DOHH2 (cell line): ENCODE measurements at regions not wholly inside any gene's neighbourhood (a gene's known extent, or its start where the extent isn't known, plus 50 kb on each side); places are given as distances from the start of the nearest gene placed in this dataset.
"Not testable (repeated sequence)": the region's sequence is repeated elsewhere in the genome, so short reads cannot be mapped to it uniquely, and the experiment has no call there.

ENCODE experiments used
- H3F3A ChIP-seq: fragments of 200-600 bp; sonication (generic), shearing (Covaris generic); 2 replicates; pipeline ENCODE4 v1.6.0; 2016; ENCODE audit warnings: antibody characterized with exemption, mild to moderate bottlenecking; ENCODE audit not compliant: control insufficient read depth, insufficient read depth
- H3K27ac ChIP-seq: fragments of 200-600 bp; sonication (generic); 2 replicates; pipeline ENCODE4 v1.5.1; 2014; ENCODE audit warnings: low read depth, mild to moderate bottlenecking, low read length, moderate library complexity
- H3K27me3 ChIP-seq: fragments of 200-600 bp; sonication (generic); 2 replicates; pipeline ENCODE4 v1.6.1; 2014; ENCODE audit warnings: mild to moderate bottlenecking, low read length, mixed read lengths; ENCODE audit not compliant: control insufficient read depth
- H3K36me3 ChIP-seq: fragments of 200-600 bp; sonication (generic); 2 replicates; pipeline ENCODE4 v1.6.1; 2014; ENCODE audit warnings: mild to moderate bottlenecking, low read length, moderate library complexity, mixed read lengths; ENCODE audit not compliant: control insufficient read depth
- H3K4me1 ChIP-seq: fragments of 200-600 bp; sonication (generic); 2 replicates; pipeline ENCODE4 v1.6.1; 2014; ENCODE audit warnings: mild to moderate bottlenecking, low read length, mixed read lengths; ENCODE audit not compliant: control insufficient read depth
- H3K4me2 ChIP-seq: fragments of 200-600 bp; sonication (generic); 2 replicates; pipeline ENCODE4 v1.6.0; 2014; ENCODE audit warnings: mild to moderate bottlenecking, low read length, moderate library complexity
- H3K4me3 ChIP-seq: fragments of 200-600 bp; sonication (generic); 2 replicates; pipeline ENCODE4 v1.5.1; 2014; ENCODE audit warnings: mild to moderate bottlenecking, low read length, mixed read lengths
- H3K79me2 ChIP-seq: fragments of 200-600 bp; sonication (generic); 2 replicates; pipeline ENCODE4 v1.6.1; 2014; ENCODE audit warnings: mild to moderate bottlenecking, low read length, mixed read lengths; ENCODE audit not compliant: control insufficient read depth
- H3K9me2 ChIP-seq: fragments of 200-600 bp; sonication (generic); replicated peaks from 2 replicates; pipeline ENCODE4 v1.6.1; 2014; ENCODE audit warnings: mild to moderate bottlenecking, low read length, mixed read lengths; ENCODE audit not compliant: control insufficient read depth
- H3K9me3 ChIP-seq: fragments of 200-600 bp; sonication (generic); 2 replicates; pipeline ENCODE4 v1.6.1; 2014; ENCODE audit warnings: antibody characterized with exemption, low read length, mixed read lengths; ENCODE audit not compliant: control insufficient read depth, insufficient read depth
- H4K20me1 ChIP-seq: fragments of 200-600 bp; sonication (generic); 2 replicates; pipeline ENCODE4 v1.6.0; 2014; ENCODE audit warnings: low read depth, mild to moderate bottlenecking, antibody characterized with exemption, low read length, moderate library complexity; ENCODE audit not compliant: control insufficient read depth, insufficient read depth
- CTCF ChIP-seq: fragments of 200-600 bp; sonication (generic); IDR thresholded peaks from one replicate; pipeline ENCODE4 v1.5.1; 2014; ENCODE audit warnings: antibody characterized with exemption, mild to moderate bottlenecking, low read depth, low read length; ENCODE audit not compliant: poor library complexity, severe bottlenecking
- EZH2phosphoT487 ChIP-seq: fragments of 200-600 bp; sonication (generic); IDR thresholded peaks from 2 replicates; pipeline ENCODE4 v1.6.1; 2017; ENCODE audit warnings: borderline replicate concordance, mild to moderate bottlenecking, antibody characterized with exemption, low read length, moderate library complexity, mixed read lengths

DNA sequence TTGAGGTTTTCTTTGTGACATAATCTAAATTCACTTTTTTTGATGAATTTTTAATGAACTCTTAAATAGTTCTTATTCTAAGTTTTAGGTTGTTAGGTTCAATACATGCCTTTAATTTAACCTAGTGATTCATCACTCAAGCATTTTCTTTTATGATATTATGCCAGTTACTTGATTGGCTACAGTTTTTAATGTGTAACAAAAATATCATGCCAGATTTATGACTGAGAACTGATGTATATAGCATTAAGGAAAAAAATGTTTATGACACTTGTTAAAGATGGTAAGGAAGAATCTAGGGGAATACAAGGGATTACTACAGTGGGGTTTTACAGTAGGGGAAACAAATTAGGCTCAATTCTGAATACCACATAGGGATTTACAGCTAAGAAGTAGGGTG is 103.1 kb downstream of the VGLL3 start:
- no peaks in the 10 kb centered on the region for H3K79me2 ChIP-seq
- H4K20me1 ChIP-seq, result no peaks in the 10 kb centered on the region
- no peak overlapping the region for H3K27ac ChIP-seq
- TF ChIP-seq EZH2phosphoT487 (no peak), CTCF (no peak)
- no peaks in the 10 kb centered on the region for H3K36me3 ChIP-seq
- H3K27me3 ChIP-seq, result no peaks in the 10 kb centered on the region
- no peak overlapping the region for H3K4me3 ChIP-seq
- H3K9me3 ChIP-seq, result no peaks in the 10 kb centered on the region
- H3F3A ChIP-seq, result no peaks in the 10 kb centered on the region
- no peak overlapping the region for H3K4me2 ChIP-seq
- H3K9me2 ChIP-seq, result no peaks in the 10 kb centered on the region; the same call in 1 of the 2 replicates
- H3K4me1 ChIP-seq, result no peaks in the 10 kb centered on the region

GRCh38 chr3:86880066-86880465 is 110.9 kb downstream of the VGLL3 start:
- H3K27me3 ChIP-seq, result no peaks in the 10 kb centered on the region
- H3K27ac ChIP-seq, result no peak overlapping the region
- no peaks in the 10 kb centered on the region for H4K20me1 ChIP-seq
- no peak overlapping the region for H3K4me3 ChIP-seq
- H3F3A ChIP-seq, result no peaks in the 10 kb centered on the region
- H3K79me2 ChIP-seq, result no peaks in the 10 kb centered on the region
- no peaks in the 10 kb centered on the region for H3K9me2 ChIP-seq
- no peaks in the 10 kb centered on the region for H3K36me3 ChIP-seq
- no peak overlapping the region for H3K4me2 ChIP-seq
- TF ChIP-seq CTCF (no peak), EZH2phosphoT487 (no peak)
- no peaks in the 10 kb centered on the region for H3K9me3 ChIP-seq
- H3K4me1 ChIP-seq, result no peaks in the 10 kb centered on the region

DNA sequence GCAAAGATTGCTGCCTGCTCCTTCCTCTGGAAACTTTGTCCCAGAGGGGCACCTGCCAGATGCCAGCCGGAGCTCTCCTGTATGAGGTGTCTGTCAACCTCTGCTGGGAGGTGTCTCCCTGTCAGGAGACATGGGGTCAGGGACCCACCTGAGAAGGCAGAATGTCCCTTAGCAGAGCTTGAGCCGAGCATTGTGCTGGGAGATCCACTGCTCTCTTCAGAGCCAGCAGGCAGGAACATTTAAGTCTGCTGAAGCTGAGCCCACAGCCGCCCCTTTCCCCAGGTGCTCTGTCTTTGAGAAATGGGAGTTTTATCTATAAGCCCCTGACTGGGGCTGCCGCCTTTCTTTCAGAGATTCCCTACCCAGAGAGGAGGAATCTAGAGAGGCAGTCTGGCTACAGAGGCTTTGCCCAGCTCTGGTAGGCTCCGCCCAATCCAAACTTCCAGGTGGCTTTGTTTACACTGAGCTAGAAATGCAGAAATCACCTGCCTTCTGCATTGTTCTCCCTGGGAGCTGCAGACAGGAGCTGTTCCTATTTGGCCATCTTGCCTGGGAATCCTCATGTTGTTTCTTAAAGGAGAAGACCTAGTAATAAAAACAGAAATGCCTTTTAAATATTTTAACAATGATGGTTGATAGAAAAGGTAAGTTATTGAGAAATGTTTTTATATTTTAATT is 114.3 kb downstream of the VGLL3 start:
- H3K9me3 ChIP-seq, H3K27me3 ChIP-seq, H3K27ac ChIP-seq: not testable (repeated sequence)

GRCh38 chr3:86874790-86875189 is 116.2 kb downstream of the VGLL3 start:
- H3K4me2 ChIP-seq, H3F3A ChIP-seq, H3K9me2 ChIP-seq, H3K4me3 ChIP-seq, H3K27me3 ChIP-seq, H3K36me3 ChIP-seq, H3K4me1 ChIP-seq, H4K20me1 ChIP-seq, H3K9me3 ChIP-seq, H3K27ac ChIP-seq, H3K79me2 ChIP-seq: not testable (repeated sequence)

More for the DNA sequence above, 114.3 kb downstream of the VGLL3 start:
- not testable (repeated sequence) for H3K4me2 ChIP-seq, H3K9me2 ChIP-seq, H3K4me1 ChIP-seq, H3K79me2 ChIP-seq, H3K4me3 ChIP-seq, H4K20me1 ChIP-seq, H3F3A ChIP-seq, H3K36me3 ChIP-seq
